Transverse colon (tissue), 1 donor: ENCODE measurements at regions not wholly inside any gene's neighbourhood (a gene's known extent, or its start where the extent isn't known, plus 50 kb on each side); places are given as distances from the start of the nearest gene placed in this dataset.

Source experiments
- EP300 ChIP-seq: sonication (generic); formaldehyde crosslinking; IDR thresholded peaks from one replicate; pipeline ENCODE4 v1.6.1; 2017; ENCODE audit warnings: antibody characterized with exemption, low read depth
- POLR2A ChIP-seq: fragments of 450-650 bp; IDR thresholded peaks from one replicate; pipeline ENCODE4 v1.6.1; 2016; ENCODE audit warnings: antibody characterized with exemption, mild to moderate bottlenecking, moderate library complexity

GRCh38 chr7:131792311-131792710, 235.9 kb upstream of the PODXL start:
- TF ChIP-seq POLR2A (no peak), EP300 (no peak)
